WTC11 (cell line): ENCODE measurements at regions not wholly inside any gene's neighbourhood (a gene's known extent, or its start where the extent isn't known, plus 50 kb on each side); places are given as distances from the start of the nearest gene placed in this dataset.

Experiments
- ELF4 ChIP-seq: sonication (generic); formaldehyde crosslinking; IDR thresholded peaks from 2 replicates; pipeline ENCODE4 v1.8.1; 2022; ENCODE audit warnings: low read depth, mild to moderate bottlenecking, moderate library complexity, missing genetic modification reagents
- ESRRA ChIP-seq: sonication (generic); formaldehyde crosslinking; IDR thresholded peaks from 2 replicates; pipeline ENCODE4 v1.8.1; 2022; ENCODE audit warnings: mild to moderate bottlenecking, missing genetic modification reagents, borderline replicate concordance
- KAT7 ChIP-seq: sonication (generic); formaldehyde crosslinking; IDR thresholded peaks from 2 replicates; pipeline ENCODE4 v1.8.1; 2023; ENCODE audit warnings: missing genetic modification reagents, mild to moderate bottlenecking, borderline replicate concordance
- NR2C2 ChIP-seq: sonication (generic); formaldehyde crosslinking; IDR thresholded peaks from 2 replicates; pipeline ENCODE4 v1.8.0; 2022; ENCODE audit warnings: mild to moderate bottlenecking, missing genetic modification reagents
- TEAD1 ChIP-seq: sonication (generic); formaldehyde crosslinking; IDR thresholded peaks from 2 replicates; pipeline ENCODE4 v1.8.0; 2022; ENCODE audit warnings: mild to moderate bottlenecking, missing genetic modification reagents
- TEAD4 ChIP-seq: sonication (generic); formaldehyde crosslinking; IDR thresholded peaks from 2 replicates; pipeline ENCODE4 v1.8.0; 2022; ENCODE audit warnings: mild to moderate bottlenecking, missing genetic modification reagents
- TP53 ChIP-seq: sonication (generic); formaldehyde crosslinking; IDR thresholded peaks from 2 replicates; pipeline ENCODE4 v1.8.1; 2023; ENCODE audit warnings: mild to moderate bottlenecking, missing genetic modification reagents
- USF1 ChIP-seq: sonication (generic); formaldehyde crosslinking; IDR thresholded peaks from 2 replicates; pipeline ENCODE4 v1.8.0; 2022; ENCODE audit warnings: mild to moderate bottlenecking, missing genetic modification reagents
- TF ChIP-seq, protein P1 (sequence below): fragments of 200-600 bp; IDR thresholded peaks from 2 replicates; pipeline ENCODE4 v1.8.0; 2022; ENCODE audit warnings: antibody characterized with exemption
- TF ChIP-seq, protein P2 (sequence below): fragments of 250-450 bp; sonication (Bioruptor Pico); IDR thresholded peaks from 2 replicates; pipeline ENCODE4 v1.9.0; 2021; ENCODE audit warnings: moderate library complexity, mild to moderate bottlenecking, inconsistent platforms, borderline replicate concordance
- TF ChIP-seq, protein P3 (sequence below): sonication (generic); formaldehyde crosslinking; IDR thresholded peaks from 2 replicates; pipeline ENCODE4 v1.8.1; 2023; ENCODE audit warnings: mild to moderate bottlenecking, missing genetic modification reagents, moderate library complexity

GRCh38 chr10:118948786-118949185 lies 80.7 kb upstream of the NANOS1 start:
- TF ChIP-seq, protein P1, sequence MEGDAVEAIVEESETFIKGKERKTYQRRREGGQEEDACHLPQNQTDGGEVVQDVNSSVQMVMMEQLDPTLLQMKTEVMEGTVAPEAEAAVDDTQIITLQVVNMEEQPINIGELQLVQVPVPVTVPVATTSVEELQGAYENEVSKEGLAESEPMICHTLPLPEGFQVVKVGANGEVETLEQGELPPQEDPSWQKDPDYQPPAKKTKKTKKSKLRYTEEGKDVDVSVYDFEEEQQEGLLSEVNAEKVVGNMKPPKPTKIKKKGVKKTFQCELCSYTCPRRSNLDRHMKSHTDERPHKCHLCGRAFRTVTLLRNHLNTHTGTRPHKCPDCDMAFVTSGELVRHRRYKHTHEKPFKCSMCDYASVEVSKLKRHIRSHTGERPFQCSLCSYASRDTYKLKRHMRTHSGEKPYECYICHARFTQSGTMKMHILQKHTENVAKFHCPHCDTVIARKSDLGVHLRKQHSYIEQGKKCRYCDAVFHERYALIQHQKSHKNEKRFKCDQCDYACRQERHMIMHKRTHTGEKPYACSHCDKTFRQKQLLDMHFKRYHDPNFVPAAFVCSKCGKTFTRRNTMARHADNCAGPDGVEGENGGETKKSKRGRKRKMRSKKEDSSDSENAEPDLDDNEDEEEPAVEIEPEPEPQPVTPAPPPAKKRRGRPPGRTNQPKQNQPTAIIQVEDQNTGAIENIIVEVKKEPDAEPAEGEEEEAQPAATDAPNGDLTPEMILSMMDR = no peak
- no peak for TF ChIP-seq NR2C2
- TF ChIP-seq, protein P2, sequence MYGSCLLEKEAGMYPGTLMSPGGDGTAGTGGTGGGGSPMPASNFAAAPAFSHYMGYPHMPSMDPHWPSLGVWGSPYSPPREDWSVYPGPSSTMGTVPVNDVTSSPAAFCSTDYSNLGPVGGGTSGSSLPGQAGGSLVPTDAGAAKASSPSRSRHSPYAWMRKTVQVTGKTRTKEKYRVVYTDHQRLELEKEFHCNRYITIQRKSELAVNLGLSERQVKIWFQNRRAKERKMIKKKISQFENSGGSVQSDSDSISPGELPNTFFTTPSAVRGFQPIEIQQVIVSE (CRISPR knock-in tag) = no peak
- no peak for TF ChIP-seq KAT7 (CRISPR knock-in tag)
- no peak for TF ChIP-seq TEAD4 (CRISPR knock-in tag)
- no peak for TF ChIP-seq USF1 (CRISPR knock-in tag)
- TF ChIP-seq TEAD1 (CRISPR knock-in tag) = no peak
- TF ChIP-seq, protein P3, sequence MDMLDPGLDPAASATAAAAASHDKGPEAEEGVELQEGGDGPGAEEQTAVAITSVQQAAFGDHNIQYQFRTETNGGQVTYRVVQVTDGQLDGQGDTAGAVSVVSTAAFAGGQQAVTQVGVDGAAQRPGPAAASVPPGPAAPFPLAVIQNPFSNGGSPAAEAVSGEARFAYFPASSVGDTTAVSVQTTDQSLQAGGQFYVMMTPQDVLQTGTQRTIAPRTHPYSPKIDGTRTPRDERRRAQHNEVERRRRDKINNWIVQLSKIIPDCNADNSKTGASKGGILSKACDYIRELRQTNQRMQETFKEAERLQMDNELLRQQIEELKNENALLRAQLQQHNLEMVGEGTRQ (CRISPR knock-in tag) = no peak
- no peak for TF ChIP-seq ELF4 (CRISPR knock-in tag)
- no peak for TF ChIP-seq ESRRA (CRISPR knock-in tag)
- TF ChIP-seq TP53 (CRISPR knock-in tag) = no peak
